Activated CD4-positive, alpha-beta memory T cell treated with anti-CD3 and anti-CD28 coated beads for 36 hours (primary cell): ENCODE measurements at regions not wholly inside any gene's neighbourhood (a gene's known extent, or its start where the extent isn't known, plus 50 kb on each side); places are given as distances from the start of the nearest gene placed in this dataset.

Source experiments
- CTCF ChIA-PET: fragments of 350-600 bp; sonication (Branson Sonifier 250); formaldehyde crosslinking; loops from one replicate; lab custom pipeline; 2021; ENCODE audit warnings: antibody characterized with exemption, inconsistent platforms; lab: Charles Lee
- POLR2A ChIA-PET: fragments of 350-600 bp; sonication (Branson Sonifier 250); formaldehyde crosslinking; loops from one replicate; lab custom pipeline; 2021; ENCODE audit warnings: antibody characterized with exemption; lab: Charles Lee
- DNase-seq: peaks from one replicate; pipeline ENCODE4 v3.0.0-alpha.2; 2020
- H3K27ac Mint-ChIP-seq: one replicate; pipeline ENCODE4 v1.8.0; 2021; ENCODE audit warnings: mixed read lengths
- H3K27me3 Mint-ChIP-seq: one replicate; pipeline ENCODE4 v1.8.0; 2021; ENCODE audit warnings: mixed read lengths
- H3K36me3 Mint-ChIP-seq: one replicate; pipeline ENCODE4 v1.8.0; 2021; ENCODE audit warnings: mixed read lengths
- H3K4me1 Mint-ChIP-seq: one replicate; pipeline ENCODE4 v1.8.0; 2021; ENCODE audit warnings: low read depth, mixed read lengths
- H3K4me3 Mint-ChIP-seq: one replicate; pipeline ENCODE4 v1.8.0; 2021; ENCODE audit warnings: mild to moderate bottlenecking, mixed read lengths
- H3K9me3 Mint-ChIP-seq: one replicate; pipeline ENCODE4 v1.8.0; 2021; ENCODE audit warnings: mixed read lengths
- intact Hi-C: fragments of 100-400 bp; cut with micrococcal nuclease; formaldehyde crosslinking; loops from one replicate; pipeline ENCODE4 v1.15.1; 2023

DNA sequence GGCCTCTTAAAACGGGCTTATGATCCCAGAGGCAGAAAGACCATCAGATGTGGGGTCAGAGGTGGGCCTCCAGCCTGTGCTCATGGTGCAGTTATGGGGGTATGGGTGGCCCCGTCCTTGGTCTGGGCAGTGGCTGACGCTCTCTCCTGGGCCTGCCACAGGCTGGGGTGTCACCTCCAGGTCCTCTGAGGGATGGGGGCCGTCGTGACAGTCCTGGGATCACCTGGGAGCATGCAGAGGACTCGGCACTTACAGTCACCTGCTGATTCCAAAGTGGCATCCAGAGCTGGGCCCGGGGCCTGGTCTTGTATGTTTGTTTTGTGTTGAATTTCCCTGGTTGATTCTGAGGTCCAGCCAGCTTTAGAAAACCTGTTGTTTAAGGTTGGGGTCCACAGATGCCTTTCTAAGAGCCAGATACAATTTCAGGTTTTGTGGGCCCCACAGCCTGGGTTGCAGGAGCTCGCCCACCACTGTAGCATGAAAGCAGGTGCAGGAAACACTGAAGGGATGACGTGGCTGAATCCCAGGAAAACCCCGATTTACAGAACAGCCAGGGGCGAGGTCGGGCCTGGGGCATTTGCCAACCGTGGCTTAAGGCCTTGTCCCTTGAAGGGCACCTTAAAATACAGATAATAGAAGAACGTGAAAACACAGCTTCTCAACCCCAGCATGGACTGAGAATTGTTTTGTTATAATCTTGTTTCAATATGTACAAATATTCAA lies 170.7 kb upstream of the PPP2R2D start:
- intact Hi-C loops, result no loop called here
- Mint-ChIP-seq H3K36me3 (no peaks in the 10 kb centered on the region), H3K9me3 (peaks cover 3% of the 10 kb centered on the region), H3K4me1 (no peaks in the 10 kb centered on the region), H3K4me3 (no peak overlapping the region), H3K27ac (no peak overlapping the region), H3K27me3 (no peaks in the 10 kb centered on the region)
- DNase-seq, result peak; percentile 1
- POLR2A ChIA-PET, result no interaction called here
- CTCF ChIA-PET, result no interaction called here

DNA sequence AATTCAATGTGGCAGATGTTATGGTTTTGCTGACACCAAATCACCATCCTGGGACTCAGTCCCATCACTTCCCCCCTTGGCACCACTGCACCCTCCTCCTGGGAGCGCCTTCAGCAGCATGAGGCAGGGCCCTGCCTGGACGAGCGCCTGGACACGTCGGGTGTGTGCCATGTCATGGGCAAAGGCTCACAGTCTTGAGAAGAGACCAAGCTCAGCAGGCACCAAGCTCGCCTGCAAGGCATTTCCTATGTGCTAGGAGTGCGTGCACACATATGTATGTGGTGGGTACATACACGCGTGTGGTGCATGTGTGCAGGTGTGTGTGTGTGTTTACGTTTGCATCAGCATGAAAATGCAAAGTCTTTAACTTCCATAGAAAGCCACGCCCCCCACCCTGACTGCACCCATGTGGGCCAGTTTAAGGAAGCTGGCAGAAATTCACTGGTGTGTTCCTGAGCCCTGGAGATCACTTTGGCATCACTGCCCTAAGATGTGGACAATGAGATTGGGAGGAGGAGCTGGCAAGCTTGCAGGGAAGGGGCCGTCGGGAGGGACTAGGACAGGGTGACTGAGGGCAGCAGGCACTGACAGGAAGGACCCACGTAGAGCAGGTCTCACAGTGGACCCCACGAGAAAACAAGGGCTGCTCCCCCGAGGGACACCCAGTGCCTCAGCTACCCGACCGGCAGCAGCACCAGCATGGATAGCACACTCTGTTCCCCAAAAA lies 169.9 kb upstream of the PPP2R2D start:
- intact Hi-C loops, result no loop called here

DNA sequence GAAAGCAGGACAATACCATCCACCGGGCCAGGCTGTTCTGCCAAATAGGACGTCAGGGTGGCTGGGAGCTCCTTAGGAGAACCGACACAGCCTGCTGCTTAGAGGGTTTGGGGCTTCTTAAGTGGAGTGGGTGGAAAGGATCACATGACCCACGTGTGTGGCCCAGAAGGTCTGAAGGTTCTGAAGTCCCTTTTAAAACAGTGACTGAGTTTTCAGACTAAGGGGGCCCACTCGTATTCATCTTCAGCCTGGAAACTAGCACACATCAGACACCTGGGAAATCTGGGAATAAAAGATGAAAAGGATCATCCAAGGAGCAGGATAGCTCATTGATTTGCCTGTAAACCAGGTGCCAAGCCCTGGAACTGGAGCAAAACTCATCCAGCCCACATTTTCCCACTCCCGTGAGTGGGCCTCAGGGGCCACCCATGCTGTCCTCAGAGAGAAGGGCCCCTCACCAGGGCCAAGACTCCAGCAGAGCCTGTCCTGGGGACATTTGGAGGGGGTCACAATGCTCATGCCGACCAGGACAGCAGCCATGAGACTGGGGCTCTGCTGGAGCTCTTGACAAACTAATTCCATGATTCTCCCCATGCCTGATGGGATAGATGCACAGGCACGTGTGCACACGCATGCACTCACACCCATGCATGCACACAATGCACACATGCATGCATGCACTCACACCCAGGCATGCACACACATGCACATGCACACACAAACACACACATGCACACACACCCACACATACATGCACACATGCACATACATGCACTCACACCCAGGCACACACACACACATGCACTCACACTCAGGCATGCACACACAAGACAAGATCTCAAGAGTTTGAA lies 168.8 kb upstream of the PPP2R2D start:
- intact Hi-C loops, result no loop called here
- DNase-seq, result peak; percentile 5
- Mint-ChIP-seq H3K27me3 (no peaks in the 10 kb centered on the region), H3K27ac (no peak overlapping the region), H3K36me3 (no peaks in the 10 kb centered on the region), H3K4me1 (no peaks in the 10 kb centered on the region), H3K4me3 (no peak overlapping the region), H3K9me3 (peaks cover 3% of the 10 kb centered on the region)
- ChIA-PET CTCF (no interaction called here), POLR2A (no interaction called here)

More for the DNA sequence above, 169.9 kb upstream of the PPP2R2D start:
- no peaks in the 10 kb centered on the region for H3K36me3 Mint-ChIP-seq
- DNase-seq, result peak; percentile 6
- H3K4me3 Mint-ChIP-seq, result no peak overlapping the region
- H3K4me1 Mint-ChIP-seq, result no peaks in the 10 kb centered on the region
- no peaks in the 10 kb centered on the region for H3K27me3 Mint-ChIP-seq
- peaks cover 3% of the 10 kb centered on the region for H3K9me3 Mint-ChIP-seq
- CTCF ChIA-PET, result no interaction called here
- no peak overlapping the region for H3K27ac Mint-ChIP-seq
- POLR2A ChIA-PET, result no interaction called here

DNA sequence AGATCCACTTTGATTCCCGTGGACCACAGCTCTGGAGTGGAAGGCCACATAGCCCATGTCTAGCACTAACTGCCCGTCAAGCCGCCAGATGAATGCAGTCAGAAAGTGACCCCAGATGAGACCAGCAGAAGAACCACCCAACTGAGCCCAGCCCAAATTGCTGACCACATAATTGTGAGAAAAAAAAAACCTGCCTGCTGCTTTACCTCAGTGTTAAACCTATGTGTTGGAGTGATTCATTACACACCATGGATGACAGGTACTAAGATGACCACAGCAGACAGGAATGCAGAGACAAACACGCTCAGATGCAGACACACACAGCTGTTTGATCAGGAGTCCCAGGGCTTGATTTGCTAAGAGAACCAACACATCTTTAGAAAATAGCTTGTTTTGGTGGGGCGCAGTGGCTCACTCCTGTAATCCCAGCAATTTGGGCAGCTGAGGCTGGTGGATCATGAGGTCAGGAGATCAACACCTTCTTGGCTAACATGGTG lies 168.1 kb upstream of the PPP2R2D start:
- H3K4me1 Mint-ChIP-seq, result no peaks in the 10 kb centered on the region
- peaks cover 3% of the 10 kb centered on the region for H3K9me3 Mint-ChIP-seq
- DNase-seq, result no peak
- H3K27ac Mint-ChIP-seq, result no peak overlapping the region
- ChIA-PET CTCF (no interaction called here), POLR2A (no interaction called here)
- no peaks in the 10 kb centered on the region for H3K36me3 Mint-ChIP-seq
- H3K27me3 Mint-ChIP-seq, result no peaks in the 10 kb centered on the region
- no peak overlapping the region for H3K4me3 Mint-ChIP-seq
- intact Hi-C loops, result no loop called here

DNA sequence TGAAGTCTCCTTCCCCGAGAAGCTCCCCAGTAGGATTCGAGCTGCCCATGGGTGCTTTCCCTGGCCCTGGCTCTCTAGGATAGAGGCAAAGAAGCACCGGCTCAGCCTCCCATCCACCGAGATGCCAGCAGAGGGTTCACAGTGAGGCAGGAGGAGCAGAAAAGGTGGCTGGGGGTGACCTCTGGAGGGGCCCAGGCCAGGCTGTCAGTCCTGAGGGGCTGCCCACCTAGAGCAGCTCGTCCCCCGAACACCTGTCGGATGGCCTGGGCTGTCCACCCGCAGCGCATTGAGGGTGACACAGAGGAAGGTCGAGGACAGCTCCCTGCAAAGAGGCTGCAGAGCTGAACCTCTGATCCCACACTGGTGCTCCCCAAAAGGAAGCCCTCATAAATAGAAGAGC lies 167.2 kb upstream of the PPP2R2D start:
- no peak overlapping the region for H3K4me3 Mint-ChIP-seq

DNA sequence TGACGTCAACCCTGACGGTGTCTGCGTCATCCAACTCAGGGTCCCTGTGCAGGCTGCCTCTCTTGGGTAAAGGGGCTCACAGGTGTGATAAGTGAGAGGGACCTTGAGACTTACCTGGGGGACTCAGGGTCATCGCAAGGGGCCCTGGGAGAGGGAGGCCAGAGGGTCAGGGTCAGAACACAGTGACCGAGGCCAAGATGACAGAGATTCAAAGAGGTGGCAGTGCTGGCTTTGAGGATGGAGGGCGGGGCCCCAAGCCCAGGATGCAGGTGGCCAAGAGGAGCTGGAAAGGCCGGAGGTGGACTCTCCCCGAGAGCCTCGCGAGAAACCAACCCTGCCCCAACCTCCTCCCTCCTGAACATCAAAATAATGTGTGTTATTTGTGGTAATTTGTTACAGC lies 165.2 kb upstream of the PPP2R2D start:
- intact Hi-C loops, result no loop called here
- H3K4me3 Mint-ChIP-seq, result no peak overlapping the region
- ChIA-PET CTCF (no interaction called here), POLR2A (no interaction called here)
- H3K4me1 Mint-ChIP-seq, result no peaks in the 10 kb centered on the region
- peak; percentile 5 for DNase-seq
- no peaks in the 10 kb centered on the region for H3K36me3 Mint-ChIP-seq
- peaks cover 12% of the 10 kb centered on the region for H3K27me3 Mint-ChIP-seq
- H3K9me3 Mint-ChIP-seq, result peaks cover 9% of the 10 kb centered on the region
- no peak overlapping the region for H3K27ac Mint-ChIP-seq

More for the DNA sequence above, 167.2 kb upstream of the PPP2R2D start:
- ChIA-PET CTCF (no interaction called here), POLR2A (no interaction called here)
- no peak for DNase-seq
- no peaks in the 10 kb centered on the region for H3K36me3 Mint-ChIP-seq
- H3K27ac Mint-ChIP-seq, result no peak overlapping the region
- H3K4me1 Mint-ChIP-seq, result no peaks in the 10 kb centered on the region
- H3K9me3 Mint-ChIP-seq, result peaks cover 3% of the 10 kb centered on the region
- intact Hi-C loops, result no loop called here
- peaks cover 2% of the 10 kb centered on the region for H3K27me3 Mint-ChIP-seq

DNA sequence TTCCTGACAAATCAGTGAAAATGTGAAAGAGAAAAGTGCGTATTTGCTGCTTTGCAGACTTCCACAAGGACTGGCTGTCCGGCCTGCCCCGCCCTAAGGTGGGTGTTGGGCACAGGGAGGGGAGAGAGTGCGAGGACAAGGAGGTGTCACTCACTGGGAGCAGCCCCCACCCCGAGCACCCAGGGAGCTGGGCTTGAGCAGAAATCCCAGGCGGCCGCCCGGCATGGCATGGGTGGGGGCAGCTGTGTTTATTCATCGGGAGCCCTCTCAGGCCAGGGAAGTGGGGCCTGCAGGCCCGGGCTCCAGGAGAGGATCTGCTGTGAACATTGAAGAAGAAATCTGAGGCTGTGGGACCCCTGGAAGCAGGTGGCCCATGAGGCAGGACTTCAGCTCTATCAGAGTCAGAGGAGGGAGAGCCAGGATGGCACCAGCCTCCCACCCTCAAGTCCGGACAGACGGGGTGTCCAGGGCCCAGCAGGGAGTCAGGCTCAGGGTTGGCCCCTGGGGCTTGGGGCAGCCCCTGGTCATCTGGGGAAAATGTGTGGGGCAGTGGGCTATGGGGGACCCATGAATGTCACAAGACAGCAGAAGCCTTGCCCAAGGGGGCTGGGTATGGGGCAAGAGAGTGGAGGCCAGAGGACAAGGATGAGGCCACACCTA lies 164.4 kb upstream of the PPP2R2D start:
- Mint-ChIP-seq H3K36me3 (no peaks in the 10 kb centered on the region), H3K27ac (no peak overlapping the region), H3K4me3 (no peak overlapping the region), H3K9me3 (peaks cover 9% of the 10 kb centered on the region), H3K27me3 (peaks cover 12% of the 10 kb centered on the region), H3K4me1 (no peaks in the 10 kb centered on the region)
- ChIA-PET CTCF (no interaction called here), POLR2A (no interaction called here)
- intact Hi-C loops, result no loop called here
- peak; percentile 1 for DNase-seq

DNA sequence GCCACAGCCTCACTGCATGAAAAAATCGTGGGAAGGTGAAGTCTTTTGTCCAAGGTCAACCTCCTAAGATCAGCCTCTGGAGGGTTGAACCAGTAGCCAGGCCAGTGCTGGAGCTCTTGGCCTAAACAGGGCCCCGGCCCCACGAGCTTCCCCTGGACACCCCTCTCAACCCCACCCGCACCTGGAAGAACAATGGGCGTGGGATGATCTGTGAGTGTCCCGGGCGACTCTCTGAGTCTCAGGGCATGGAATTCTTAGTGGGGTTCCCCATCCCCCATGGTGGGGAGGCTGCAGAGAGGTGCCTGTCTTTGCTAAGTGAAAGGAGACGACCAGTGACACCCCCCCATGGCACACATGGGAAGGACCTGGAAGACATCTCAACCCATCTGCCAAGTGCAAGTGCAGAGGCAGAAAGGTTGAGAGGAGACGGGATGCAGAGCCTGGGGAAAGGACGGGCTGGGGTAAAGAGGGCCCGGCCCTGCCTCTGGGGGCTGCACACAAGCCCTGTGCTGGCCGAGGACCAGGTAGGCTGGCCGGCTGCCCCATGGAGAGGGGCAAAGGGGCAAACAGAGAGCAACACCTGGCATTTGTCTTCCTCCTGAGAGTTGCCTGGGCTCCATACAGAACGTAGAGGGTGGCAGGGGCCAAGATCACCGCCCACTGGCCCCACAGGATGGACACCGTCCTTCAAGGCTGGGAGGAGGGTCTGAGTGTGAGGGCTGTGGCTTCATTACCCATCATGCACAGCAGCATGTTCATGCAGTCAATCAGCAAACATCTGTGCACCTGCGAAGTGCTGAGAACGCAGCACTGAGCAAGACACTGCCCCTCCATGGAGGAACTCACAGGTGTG lies 163.0 kb upstream of the PPP2R2D start:
- POLR2A ChIA-PET, result no interaction called here
- DNase-seq, result no peak
- no peaks in the 10 kb centered on the region for H3K36me3 Mint-ChIP-seq
- H3K4me3 Mint-ChIP-seq, result no peak overlapping the region
- H3K27me3 Mint-ChIP-seq, result peaks cover 12% of the 10 kb centered on the region
- peaks cover 5% of the 10 kb centered on the region for H3K9me3 Mint-ChIP-seq
- no peaks in the 10 kb centered on the region for H3K4me1 Mint-ChIP-seq
- intact Hi-C loops, result no loop called here
- H3K27ac Mint-ChIP-seq, result no peak overlapping the region
- CTCF ChIA-PET, result no interaction called here

DNA sequence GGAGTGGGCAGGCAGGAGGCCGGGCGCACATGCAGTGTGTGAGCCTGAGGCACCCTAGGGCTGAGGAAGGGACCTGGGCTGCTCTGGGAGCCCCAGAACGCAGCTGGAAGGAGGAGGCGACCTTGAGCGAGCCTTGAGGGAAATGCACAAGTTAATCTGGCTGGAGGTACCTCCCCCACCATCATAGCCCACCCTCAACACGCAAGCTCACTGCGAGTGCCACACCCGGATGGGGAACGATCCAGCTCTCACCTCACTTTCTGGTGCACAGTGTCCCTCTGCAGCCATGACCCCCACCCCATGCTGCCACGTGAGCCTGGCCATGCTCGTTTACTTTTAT lies 162.4 kb upstream of the PPP2R2D start:
- CTCF ChIA-PET, result no interaction called here
- DNase-seq, result peak; percentile 4
- intact Hi-C loops, result no loop called here
- POLR2A ChIA-PET, result no interaction called here
- H3K9me3 Mint-ChIP-seq, result peaks cover 5% of the 10 kb centered on the region
- H3K4me1 Mint-ChIP-seq, result no peaks in the 10 kb centered on the region
- no peaks in the 10 kb centered on the region for H3K36me3 Mint-ChIP-seq
- peaks cover 13% of the 10 kb centered on the region for H3K27me3 Mint-ChIP-seq
- H3K4me3 Mint-ChIP-seq, result no peak overlapping the region
- no peak overlapping the region for H3K27ac Mint-ChIP-seq

DNA sequence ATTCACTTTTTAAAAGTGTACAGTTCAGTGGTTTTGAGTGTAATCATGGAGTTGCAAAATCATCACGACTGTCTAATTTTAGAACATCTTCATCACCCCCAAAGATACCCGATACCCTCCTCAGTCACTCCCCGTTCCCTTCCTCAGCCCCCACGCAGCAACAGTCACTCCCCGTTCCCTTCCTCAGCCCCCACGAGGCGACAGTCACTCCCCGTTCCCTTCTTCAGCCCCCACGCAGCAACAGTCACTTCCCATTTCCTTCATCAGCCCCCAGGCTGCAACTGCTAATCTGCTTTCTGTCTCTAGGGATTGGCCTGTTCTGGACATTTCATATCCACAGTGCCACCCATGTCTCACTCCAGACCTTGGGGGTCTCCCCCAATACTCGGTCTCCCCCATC lies 161.6 kb upstream of the PPP2R2D start:
- Mint-ChIP-seq H3K4me1 (no peaks in the 10 kb centered on the region), H3K27me3 (peaks cover 20% of the 10 kb centered on the region), H3K9me3 (peaks cover 5% of the 10 kb centered on the region), H3K4me3 (no peak overlapping the region), H3K36me3 (no peaks in the 10 kb centered on the region), H3K27ac (no peak overlapping the region)
- DNase-seq, result peak; percentile 3
- intact Hi-C loops, result no loop called here
- CTCF ChIA-PET, result no interaction called here
- POLR2A ChIA-PET, result no interaction called here

DNA sequence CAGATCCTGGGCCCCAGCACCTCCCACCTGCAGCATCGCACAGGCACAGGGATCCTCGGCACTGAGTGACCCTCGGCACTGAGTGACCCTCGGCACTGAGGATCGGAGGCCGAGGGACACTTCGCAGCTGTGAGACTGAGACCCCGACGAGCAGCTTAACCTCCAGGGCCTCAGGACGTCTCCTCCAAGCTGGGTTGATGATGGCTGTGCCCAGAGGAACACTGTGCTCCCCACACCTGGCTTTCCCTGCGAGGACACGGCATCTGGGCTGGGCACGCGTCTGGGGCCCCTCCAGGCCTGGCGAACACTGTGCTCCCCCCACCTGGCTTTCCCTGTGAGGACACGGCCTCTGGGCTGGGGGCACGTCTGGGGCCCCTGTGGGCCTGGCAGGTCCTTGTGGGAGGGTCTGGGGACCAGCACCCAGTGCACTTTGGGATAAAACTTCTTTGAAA lies 158.3 kb upstream of the PPP2R2D start:
- ChIA-PET POLR2A (no interaction called here), CTCF (no interaction called here)
- Mint-ChIP-seq H3K36me3 (no peaks in the 10 kb centered on the region), H3K4me3 (no peak overlapping the region), H3K9me3 (peaks cover 5% of the 10 kb centered on the region), H3K4me1 (no peaks in the 10 kb centered on the region), H3K27ac (no peak overlapping the region), H3K27me3 (peaks cover 27% of the 10 kb centered on the region)
- DNase-seq, result no peak
- intact Hi-C loops, result no loop called here
